GM21529 (cell line): ENCODE measurements at regions not wholly inside any gene's neighbourhood (a gene's known extent, or its start where the extent isn't known, plus 50 kb on each side); places are given as distances from the start of the nearest gene placed in this dataset.
"Not testable (repeated sequence)": the region's sequence is repeated elsewhere in the genome, so short reads cannot be mapped to it uniquely, and the experiment has no call there.

Source experiments
- ATAC-seq: cut with Tn5 transposase; IDR thresholded peaks from one replicate; pipeline ENCODE4 v1.9.1; 2021; ENCODE audit not compliant: unreplicated experiment

- ATAC-seq = no peak
Measured at GRCh38 chr7:21304808-21305375, 123.0 kb upstream of the SP4 start.

- ATAC-seq = no peak
Measured at GRCh38 chr7:21305455-21306235, 122.2 kb upstream of the SP4 start.

- no peak for ATAC-seq
Measured at GRCh38 chr7:21314954-21315353, 112.9 kb upstream of the SP4 start.

GRCh38 chr7:21317966-21318915 lies 109.6 kb upstream of the SP4 start:
- ATAC-seq = no peak

GRCh38 chr7:21318916-21319270 lies 109.0 kb upstream of the SP4 start:
- ATAC-seq = no peak

- no peak for ATAC-seq
Measured at GRCh38 chr7:21326241-21326640, 101.6 kb upstream of the SP4 start.

- no peak for ATAC-seq
Measured at GRCh38 chr7:21326921-21327320, 101.0 kb upstream of the SP4 start.

- ATAC-seq = no peak
Measured at GRCh38 chr7:21327422-21328409, 100.2 kb upstream of the SP4 start.

- no peak for ATAC-seq
Measured at GRCh38 chr7:21330462-21331178, 97.3 kb upstream of the SP4 start.

GRCh38 chr7:21334906-21335305 lies 93.0 kb upstream of the SP4 start:
- ATAC-seq = no peak

- ATAC-seq = no peak
Measured at GRCh38 chr7:21336743-21337142, 91.1 kb upstream of the SP4 start.

GRCh38 chr7:21338728-21339164 lies 89.1 kb upstream of the SP4 start:
- no peak for ATAC-seq

- not testable (repeated sequence) for ATAC-seq
Measured at GRCh38 chr7:21344900-21345299, 83.0 kb upstream of the SP4 start.

GRCh38 chr7:21345361-21345760 lies 82.5 kb upstream of the SP4 start:
- no peak for ATAC-seq

GRCh38 chr7:21346297-21346696 lies 81.6 kb upstream of the SP4 start:
- ATAC-seq = no peak

- peak; percentile 80 for ATAC-seq
Measured at GRCh38 chr7:21352540-21353387, 75.1 kb upstream of the SP4 start.

GRCh38 chr7:21353388-21353780 lies 74.5 kb upstream of the SP4 start:
- ATAC-seq = no peak

GRCh38 chr7:21354284-21354683 lies 73.6 kb upstream of the SP4 start:
- no peak for ATAC-seq

GRCh38 chr7:21355406-21355874 lies 72.4 kb upstream of the SP4 start:
- ATAC-seq = peak; percentile 84
